ENCODE measurements at regions not wholly inside any gene's neighbourhood (a gene's known extent, or its start where the extent isn't known, plus 50 kb on each side); places are given as distances from the start of the nearest gene placed in this dataset.
"Not testable (repeated sequence)": the region's sequence is repeated elsewhere in the genome, so short reads cannot be mapped to it uniquely, and the experiment has no call there.

DNA sequence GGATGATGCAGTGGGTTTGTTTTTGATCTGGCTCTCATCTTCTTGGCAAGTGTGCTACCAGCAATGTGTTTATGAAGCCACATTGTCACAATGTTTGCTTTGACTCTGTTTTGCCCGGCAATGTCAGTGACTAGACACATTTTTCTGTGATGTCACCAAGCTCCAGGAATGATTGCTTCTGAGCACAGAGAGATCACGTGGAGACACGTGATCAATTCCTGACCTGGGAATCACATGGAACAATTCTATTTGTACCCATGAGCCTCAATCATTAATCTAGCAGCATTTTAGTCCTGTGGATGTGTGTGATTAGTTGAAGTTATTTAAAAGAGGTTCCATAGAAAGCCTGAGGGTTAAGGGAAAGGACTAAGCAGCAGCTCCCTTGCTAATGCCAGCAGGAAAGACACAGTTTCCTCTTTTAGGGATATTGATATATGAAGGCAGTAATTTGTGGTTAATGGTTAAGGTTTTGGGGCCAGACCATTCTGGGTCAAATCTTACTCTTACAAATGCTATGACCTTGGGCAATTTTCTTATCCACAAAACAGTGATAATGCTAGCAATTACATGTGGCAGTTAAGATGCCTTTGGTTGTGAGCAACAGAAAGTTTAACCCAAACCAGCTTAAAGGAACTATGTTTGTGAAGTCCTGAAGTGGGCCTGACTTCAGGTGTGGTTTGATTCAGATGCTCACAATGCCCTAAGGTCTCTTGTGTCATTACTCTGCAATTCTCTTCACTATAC is 59.0 kb downstream of the FASLG start:
- DNase-seq = peak in 1 of 3 experiments; percentile 19

DNA sequence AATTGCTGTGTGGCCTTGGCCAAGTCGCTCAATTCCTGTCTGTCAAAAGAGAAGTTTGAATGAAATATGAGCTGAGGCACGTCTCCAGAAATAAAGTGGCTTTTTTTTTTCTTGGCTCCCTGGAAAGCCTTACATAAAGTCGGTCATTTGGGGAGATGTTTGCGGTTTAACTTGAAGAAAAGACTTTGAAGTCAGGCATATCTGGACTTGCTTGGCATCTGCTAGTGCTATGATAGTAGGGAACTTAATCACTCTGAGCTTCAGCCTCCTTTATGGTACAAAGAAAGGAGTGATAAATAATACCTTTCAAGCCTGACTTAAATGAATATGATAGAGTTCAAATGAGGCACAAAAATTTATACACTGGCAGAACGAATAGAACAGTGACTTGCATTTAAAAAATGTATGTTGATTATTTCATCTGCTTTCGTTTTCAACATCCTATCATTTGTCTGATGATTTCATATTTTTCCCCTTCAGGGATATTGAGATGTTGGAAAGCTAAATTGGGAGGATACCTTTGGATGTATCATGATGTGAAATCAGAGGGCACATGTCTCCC is 60.2 kb downstream of the FASLG start:
- no peak for DNase-seq

DNA sequence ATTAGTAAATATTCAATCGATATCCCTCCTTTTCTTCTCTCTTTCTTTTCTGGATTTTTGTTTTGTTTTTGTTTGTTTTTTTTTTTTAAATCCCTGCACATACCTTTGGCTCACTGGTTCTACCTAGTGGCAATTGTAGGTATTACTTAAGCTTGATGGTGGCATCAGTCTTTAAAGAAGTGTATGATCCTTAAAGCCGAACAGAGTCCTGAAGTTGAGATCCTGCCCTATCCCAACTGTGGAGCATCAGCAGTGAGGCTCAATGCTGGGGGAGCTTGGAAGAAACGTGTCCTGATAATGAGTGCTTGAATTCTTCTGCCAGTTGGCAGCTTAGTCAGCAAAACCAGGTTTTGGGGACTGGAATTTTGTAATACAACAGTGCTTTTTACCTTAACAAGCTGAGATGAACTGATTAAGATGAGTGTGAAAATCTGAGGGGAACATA is 60.8 kb downstream of the FASLG start:
- peak; percentile 14 to 69 (median 52) for DNase-seq

DNA sequence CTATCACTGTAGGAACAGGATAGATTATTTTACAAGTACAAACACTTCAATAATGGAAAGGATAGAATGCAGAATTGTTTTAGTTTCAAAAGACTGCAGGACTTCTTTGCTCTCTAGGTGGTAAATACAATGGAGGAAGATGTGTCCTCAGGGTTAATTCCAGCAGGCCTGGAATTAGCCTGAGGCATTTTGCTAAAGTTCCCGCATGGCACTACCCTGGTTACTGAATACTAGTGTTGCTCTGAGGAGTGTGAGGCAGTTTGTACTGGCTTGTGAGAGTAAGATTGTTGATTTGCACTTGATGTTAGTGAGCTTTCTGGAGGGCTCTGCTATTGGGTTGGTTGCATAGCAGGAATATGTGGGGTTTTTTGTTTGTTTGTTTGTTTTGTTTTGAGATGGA is 61.4 kb downstream of the FASLG start:
- peak in 1 of 3 experiments; percentile 6 for DNase-seq

DNA sequence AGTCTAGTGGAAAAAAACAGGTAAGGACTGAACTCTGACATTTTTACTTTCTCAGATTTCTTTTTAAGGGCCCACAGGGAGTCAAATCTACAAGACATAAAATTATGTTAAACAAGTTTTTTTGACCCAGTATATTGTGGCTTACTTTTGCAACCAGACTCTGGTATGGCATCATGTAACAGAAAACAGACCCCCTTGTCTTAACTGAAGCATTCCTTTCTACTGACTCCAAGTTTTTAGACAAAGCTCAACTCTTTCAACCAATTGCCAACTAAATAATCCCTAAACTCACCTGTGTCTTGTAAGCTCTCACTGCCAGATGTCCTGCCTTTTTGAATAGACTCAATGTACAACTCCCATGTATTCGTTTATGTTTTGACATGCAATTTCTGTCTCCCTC is 64.3 kb downstream of the FASLG start:
- DNase-seq = no peak

DNA sequence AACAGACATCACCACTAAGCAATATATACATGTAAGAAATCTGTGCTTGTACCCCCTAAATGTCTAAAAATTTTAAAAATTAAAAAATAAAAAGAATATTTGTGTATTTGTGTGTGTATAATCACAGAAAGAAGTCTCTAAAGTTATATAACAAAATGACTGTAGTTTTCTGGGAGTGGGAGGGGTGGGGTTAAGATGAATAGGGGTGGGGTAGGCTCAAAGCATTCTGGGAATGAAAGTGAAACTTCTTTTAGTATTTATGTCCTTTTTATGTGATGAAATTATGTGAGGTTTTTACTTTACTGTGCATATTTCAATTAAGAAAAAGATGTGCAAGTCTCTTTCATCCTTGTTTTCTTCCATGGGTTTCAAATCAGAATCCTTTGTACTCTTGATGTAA is 65.3 kb downstream of the FASLG start:
- DNase-seq = no peak

DNA sequence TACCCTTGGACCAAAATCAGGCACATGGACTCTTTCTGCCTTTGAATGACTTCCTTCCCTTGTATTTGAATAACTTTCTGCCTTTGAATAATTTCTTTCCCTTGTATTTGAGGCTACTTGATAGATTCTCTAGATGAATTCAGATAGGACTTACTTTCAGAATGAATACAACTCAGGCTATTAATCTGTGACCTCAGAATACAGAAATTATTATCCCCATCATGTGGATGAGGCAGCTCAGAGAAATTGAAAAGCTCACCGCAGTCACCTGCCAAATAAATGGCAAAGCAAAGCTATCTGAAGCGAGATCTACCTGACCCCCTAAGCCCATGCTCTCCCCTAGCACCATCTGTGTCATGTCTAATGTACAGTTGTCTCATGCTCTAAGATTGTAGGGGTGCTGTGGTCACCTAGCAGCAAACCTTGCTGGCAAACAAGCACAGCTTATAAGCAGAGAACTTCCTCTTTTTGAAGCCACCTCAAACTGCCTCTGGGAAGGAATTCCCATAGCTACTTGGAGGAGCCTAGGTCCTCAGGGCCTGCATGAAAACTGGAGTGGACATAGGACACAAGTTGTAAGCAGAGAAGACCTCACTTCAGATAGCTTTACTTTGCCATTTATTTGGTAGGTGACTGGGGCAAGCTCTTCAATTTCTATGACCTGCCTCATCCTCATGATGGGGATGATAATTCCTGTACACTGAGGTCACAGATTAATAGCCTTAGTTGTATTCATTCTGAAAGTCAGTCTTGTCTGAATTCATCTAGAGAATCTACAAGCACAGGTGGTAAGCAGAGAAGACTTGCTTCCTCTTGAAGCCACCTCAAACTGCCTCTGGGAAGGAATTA is 66.1 kb downstream of the FASLG start:
- DNase-seq = no peak

DNA sequence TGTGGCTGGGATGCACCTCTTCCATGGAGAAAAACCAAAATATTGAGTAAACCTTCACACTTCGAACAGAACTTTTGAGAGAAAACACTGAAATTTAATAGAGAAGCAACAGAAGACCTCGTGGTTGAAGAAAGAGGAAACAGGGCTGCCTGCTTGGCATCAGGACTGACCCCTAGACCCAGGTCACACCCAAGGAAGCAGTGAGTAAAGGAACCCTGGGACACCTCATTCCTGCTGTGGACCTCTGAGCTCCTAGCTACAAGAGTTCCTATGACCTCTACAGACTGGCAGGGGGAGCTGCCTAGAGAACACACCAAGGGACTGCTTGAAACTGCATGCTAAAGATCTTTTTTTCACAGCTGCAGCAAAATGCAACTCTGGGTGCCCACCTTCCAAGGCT is 67.8 kb downstream of the FASLG start:
- no peak for DNase-seq

DNA sequence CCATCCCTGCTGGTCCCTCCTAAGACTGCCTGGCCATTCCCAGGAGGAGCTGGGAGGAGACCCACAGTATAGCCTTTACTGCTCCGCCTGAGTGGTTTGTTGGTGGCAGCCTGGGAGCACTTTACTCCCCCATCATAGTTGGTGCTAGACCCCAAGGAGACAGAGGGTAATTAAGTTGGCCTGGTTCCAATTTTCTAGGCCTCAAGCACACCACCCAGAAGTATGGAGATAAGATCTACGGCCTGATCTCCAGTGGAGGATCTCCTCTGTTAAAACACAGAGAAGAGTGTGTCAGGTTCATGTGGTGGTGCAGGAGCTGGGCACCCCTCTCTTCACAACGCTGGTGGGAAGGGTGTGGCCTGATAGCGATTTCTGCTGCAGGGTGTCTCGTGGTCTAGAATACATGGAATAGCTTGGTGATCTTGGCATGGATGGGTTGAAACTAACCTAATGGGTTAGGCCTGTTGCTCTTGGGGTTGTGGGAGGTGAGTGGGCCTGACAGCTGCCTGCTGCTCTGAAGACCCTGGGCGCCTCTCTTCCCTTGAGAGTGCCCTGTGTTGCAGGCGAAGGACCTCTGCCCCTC is 68.5 kb downstream of the FASLG start:
- DNase-seq = no peak

DNA sequence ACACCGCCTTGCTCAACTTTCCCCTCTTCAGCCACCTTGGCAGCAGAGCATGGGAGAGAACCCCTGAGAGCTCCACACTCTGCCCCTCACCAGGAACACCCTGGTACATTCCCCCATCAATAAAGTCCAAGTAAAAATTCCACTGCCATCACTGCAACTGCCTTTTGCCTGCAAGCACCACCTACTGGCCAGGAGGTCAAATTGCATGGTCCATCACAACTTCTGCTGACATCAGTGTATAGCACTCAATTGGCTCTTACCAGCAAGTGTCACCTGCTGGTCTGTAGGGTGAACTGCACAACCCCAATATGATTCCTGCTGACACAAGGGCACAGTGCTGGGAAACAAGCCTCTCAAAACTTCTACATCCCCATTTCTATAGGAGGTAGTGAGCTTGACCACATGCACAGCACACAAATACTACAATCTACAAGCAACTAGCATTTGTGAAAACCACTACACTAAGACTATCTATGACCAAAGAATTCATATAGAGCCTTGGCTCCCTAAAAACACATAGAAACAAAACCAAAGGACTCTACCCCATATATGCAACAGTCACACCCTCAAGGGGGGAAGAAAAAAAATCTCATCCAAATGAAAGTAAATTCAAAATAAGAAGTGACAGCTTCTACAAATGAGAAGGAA is 69.2 kb downstream of the FASLG start:
- peak in 1 of 3 experiments; percentile 16 for DNase-seq

DNA sequence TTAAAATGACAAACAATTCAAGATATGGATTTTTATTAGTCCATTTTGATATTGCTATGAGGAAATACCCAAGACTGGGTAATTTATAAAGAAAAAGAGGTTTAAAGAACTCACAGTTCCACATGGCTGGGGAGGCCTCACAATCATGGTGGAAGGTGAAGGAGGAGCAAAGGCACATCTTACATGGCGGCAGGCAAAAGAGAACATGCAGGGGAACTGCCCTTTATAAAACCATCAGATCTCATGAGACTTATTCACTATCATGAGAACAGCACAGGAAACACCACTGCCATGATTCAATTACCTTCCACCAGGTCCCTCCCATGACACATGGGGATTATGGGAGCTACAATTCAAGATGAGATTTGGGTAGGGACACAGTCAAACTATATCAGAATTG is 69.8 kb downstream of the FASLG start:
- DNase-seq = not testable (repeated sequence)

DNA sequence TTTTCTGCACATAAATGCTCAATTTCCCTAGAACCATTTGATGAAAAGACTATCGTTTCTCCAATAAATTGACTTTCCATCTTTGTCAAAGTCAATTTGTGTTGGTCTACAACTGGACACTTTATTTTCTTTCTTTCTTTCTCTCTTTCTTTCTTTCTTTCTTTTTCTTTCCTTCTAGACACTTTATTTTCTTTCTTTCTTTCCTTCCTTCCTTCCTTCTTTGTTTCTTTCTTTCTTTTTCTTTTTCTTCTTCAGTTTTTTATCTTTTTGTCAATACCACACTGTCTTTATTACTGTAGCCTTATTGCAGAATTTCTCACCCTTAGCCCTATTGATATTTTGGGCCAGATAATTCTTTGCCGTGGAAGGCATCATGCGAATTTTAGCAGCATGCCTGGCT is 73.5 kb downstream of the FASLG start:
- DNase-seq = no peak

DNA sequence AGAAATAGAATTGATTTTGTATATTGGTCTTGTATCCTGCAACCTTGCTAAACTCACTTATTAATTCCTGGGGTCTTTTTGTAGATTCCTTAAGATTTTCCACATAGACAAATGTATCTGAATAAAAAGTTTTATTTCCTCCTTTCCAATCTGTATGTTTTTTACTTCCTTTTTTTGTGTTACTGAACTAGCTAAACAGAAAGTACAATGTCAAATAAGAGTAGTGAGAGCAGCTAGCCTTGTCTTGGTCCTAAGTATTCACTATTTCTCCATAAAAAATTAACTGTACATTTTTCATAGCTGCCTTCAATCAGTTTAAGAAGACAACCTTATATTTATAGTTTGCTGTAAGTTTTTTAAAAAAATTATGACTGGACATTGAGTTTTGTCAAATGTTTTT is 74.9 kb downstream of the FASLG start:
- DNase-seq = no peak

DNA sequence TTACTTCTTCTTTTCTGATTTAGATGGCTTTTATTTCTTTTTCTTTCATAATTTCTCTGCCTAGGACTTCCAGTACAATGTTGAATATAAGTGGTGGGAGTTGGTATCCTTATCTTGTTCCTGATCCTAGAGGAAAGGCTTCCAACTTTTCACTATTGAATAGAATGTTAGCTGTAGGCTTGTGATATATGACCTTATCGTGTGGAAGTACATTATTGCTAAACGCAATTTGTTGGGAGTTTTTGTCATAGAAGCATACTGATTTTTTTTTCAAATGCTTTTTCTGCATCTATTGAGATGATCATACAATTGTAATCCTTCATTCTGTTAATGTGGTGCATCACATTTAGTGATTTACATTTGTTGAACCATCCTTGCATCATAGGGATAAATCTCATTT is 79.5 kb downstream of the FASLG start:
- no peak for DNase-seq

DNA sequence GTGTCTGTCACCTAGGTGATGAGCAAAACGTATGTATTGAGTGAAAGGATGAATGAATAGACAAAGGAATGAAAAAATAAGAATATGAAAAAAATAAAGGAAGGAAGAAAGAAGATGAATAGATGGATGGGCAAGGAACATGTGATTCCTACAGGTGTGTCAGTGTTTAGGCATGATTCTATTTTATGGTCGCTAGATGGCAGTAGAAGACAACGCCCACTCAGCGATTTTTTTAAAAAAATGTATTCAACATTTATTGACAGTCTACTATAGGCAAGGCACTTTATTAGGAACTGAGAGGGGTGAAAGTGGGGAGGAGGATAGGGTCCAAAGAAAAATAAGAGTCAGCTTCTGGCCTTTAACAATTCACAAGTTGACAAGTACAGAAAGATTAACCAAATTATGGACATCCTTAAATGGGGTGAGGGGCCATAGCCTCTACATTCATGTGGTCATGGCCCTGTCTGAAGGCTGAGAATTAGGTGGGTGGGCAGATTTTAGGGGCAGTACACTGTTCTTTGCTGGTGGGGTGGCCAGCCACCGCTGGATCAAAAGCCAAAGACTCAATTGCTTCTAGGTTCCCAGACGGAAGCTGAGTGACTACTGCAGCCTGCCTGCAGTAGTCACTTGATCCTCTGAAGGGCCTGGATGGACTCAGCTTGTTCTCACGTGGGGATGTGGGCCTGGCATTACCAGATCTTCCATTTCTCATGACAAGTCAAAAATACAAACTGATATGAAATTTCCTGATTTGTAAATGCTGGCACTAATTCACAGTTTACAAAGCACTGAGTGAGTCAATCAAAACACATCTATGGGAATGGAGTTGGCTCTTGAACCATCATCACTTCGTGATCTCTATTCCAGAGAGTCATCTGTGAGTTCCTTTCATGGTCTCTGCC is 83.9 kb downstream of the FASLG start:
- DNase-seq = peak; percentile 15 to 63 (median 58)

DNA sequence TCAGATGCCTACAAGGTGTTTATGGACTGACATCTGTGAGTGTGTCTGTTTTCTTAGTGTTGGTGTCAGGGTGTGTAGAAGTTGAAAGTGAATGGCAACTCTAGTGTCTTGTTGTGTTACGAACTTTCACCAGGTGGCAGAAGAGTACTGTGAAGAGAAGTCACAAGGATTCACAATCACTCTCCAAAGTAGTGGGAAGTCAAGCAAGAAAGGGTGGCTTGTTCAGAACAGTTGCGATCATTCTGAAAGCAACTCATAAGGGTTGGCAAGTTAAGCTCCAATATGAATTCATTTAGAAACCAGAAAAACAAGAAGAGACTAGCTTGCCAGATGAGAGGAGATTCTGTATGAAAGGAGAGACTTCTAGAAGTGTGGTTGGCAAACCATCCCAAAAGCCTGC is 86.1 kb downstream of the FASLG start:
- peak; percentile 8 to 61 (median 20) for DNase-seq

DNA sequence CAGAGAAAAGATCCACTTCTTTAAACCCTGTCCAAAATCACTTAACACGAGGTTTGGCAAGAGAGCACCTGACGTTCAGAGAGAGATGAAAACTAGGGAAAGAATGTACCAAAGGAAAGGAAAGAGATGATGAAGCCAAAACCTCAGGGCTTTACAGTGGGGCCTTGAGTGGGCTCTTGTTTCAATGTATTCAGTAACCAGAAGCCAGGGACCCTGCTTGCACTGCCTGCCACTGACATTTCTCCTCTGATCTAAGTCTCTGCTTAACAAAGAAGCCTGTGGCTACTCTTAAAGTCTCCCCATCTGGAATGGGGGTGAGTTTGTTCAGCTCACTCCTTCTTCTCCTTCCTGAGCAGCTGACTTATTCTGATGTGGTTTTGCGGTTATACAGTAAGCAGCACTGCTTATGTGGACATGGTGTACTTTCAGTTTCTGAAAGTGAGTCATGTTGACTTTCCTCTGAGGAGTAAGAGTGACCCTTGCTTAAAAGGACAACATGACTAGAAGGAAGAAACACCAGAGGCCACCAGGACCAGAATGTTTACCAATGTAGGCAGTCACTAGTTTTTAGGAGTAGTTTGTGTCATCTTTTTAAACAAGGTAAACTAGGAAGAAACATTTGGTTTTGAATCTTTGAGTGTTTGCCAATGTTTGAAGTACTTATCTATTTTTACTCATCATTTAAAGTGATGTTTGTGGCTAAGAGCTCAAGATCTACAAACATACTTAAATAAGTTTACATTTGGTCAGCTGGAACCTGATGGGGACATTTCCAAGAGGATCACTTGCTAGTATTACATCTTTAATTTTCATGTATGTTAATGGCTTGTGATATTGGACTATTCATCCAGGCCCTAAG is 87.4 kb downstream of the FASLG start:
- peak in 1 of 3 experiments; percentile 25 for DNase-seq

DNA sequence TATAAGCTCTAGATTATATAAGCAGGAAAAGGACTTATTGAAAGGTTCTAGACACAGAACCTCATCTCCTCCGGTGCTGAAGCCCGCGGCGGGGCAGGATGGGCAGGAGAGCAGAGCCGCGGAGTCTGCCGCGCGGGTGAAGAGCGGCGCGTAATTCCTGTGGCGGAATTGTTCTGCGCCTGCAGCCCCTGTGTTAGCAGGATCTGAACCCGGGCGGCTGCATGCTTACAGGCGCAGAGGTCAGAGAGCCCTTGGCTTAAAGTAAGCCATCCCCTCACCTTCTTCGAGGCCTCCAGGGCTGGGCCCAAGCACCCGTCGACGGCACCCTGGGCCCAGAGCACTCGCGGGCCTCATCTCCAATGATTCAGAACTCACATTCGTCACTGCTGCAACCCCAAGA is 89.3 kb downstream of the FASLG start:
- no peak for DNase-seq

DNA sequence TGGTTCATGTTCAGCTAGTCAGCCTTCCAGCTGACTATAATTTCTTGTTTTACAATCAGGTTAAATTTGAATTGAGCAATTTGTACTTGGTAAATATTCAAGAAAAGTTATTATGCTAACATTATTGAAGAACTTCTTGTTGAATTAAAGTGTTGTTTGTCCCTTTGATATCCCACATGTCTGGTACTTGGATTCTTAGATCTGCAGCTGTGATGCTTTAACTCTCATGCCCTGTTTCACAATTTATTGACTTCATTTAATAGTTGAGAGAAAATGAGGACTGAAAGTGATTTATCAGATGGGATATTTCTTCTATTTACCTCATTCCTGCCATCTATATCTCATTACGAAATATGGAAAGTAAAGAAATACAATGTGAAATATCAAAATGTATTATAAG is 92.8 kb downstream of the FASLG start:
- no peak for DNase-seq

DNA sequence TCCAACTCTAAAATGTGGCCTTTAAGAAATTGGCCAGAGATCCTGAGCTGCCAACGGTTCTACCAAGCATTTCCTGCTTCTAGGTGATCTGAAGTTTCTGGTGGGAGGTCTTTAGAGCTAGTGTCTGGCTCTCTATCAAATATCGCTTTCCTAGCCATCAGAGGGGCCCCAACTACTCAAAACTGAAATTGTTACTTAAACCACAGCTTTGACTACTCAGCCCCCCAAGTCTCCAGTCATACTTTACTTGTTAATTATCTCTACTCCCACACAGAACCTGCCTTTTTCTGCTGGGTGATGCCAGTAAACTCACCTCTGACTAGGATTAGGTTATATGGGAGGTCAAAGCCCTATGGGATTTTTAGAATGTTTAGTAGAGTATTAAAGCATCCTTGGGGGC is 95.1 kb downstream of the FASLG start:
- DNase-seq = no peak

DNA sequence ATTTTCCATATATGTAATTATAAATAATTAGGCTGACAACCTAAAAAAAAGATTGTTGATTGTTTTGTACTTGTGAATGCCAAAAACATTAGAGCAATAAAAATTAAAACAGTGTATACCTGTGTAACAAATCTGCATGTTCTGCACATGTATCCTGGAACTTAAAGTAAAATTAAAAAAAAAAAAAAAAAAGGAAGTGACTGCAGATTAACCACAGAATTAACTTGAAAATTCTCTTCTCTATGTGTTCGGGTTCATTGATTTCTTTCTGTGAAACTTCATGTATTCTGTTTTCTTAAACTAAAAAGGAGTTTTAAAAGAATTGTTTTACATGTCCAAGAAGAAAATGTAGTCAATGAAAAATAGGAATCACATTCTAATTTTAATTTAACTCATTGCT is 95.7 kb downstream of the FASLG start:
- no peak for DNase-seq
